Thyroid gland (tissue), 4 donors: ENCODE measurements at regions not wholly inside any gene's neighbourhood (a gene's known extent, or its start where the extent isn't known, plus 50 kb on each side); places are given as distances from the start of the nearest gene placed in this dataset.

Experiments used
- CTCF ChIP-seq, 6 experiments: fragments of 200-600 bp in 3 of 6; fragments of 450-650 bp in 3 of 6; sonication (generic) in 3 of 6; IDR thresholded peaks; one replicate each; pipeline ENCODE4 v1.5.1; 2016 to 2019; ENCODE audit warnings: antibody characterized with exemption in 6 of 6, mild to moderate bottlenecking in 2 of 6, inconsistent platforms in 1 of 6, moderate library complexity in 1 of 6
- POLR2A ChIP-seq, 2 donors: fragments of 450-650 bp; IDR thresholded peaks; one replicate each; pipeline ENCODE4 v1.6.1; 2017; ENCODE audit warnings: antibody characterized with exemption in 2 of 2, mild to moderate bottlenecking in 2 of 2, moderate library complexity in 1 of 2

- TF ChIP-seq CTCF (IDR thresholded peaks at IDR 0.05) (no peak), POLR2A (IDR thresholded peaks at IDR 0.05) (no peak)
Measured at GRCh38 chr20:6295867-6296256, 173.0 kb upstream of the FERMT1 start.
